ENCODE measurements at regions not wholly inside any gene's neighbourhood (a gene's known extent, or its start where the extent isn't known, plus 50 kb on each side); places are given as distances from the start of the nearest gene placed in this dataset.

GRCh38 chr9:70478963-70479641 is 64.6 kb upstream of the KLF9 start:
- peak; percentile 54 for ATAC-seq
- intact Hi-C loops (cut with DNase I) = no loop called here
- DNase-seq (ENCODE audit: low spot score) = no peak

- intact Hi-C loops (cut with DNase I) = loop anchor here (1.0 kb wide), 1 partner anchor 50 kb away; no protein-coding TSS in a partner anchor
- no peak for ATAC-seq
- DNase-seq (ENCODE audit: low spot score) = no peak
Measured at GRCh38 chr9:70477907-70478480, 63.5 kb upstream of the KLF9 start.

DNA sequence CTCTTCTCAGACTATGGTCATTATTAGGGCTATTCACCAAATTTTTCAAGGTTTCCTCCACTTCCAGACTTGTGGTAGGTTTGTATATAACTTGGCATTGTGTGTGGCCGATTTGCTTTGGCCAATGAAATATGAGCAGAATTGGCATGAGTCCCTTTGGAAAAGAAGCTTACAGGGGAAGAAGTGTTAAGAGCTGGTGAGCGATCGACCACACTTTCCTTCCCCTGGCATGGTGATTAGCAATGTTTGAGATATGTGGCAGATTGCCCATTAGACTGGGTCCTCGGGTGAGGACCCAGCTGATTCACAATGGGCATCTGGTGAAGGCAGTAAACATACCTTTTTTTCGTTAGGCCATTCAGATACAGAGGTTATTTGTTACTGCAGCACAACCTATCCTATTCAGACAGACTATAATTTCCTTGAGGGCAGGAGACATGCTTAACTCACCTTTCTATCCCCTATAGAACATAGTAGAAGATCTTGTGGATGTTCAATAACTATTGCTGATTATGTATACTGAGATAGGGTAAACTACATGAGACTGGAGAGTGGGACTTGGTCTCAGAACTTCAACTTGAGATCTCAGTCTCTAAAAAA is 62.8 kb upstream of the KLF9 start:
- no peak for DNase-seq (ENCODE audit: low spot score)
- no peak for ATAC-seq
- intact Hi-C loops (cut with DNase I) = loop anchor here (1.0 kb wide), 1 partner anchor 49 kb away; no protein-coding TSS in a partner anchor

DNA sequence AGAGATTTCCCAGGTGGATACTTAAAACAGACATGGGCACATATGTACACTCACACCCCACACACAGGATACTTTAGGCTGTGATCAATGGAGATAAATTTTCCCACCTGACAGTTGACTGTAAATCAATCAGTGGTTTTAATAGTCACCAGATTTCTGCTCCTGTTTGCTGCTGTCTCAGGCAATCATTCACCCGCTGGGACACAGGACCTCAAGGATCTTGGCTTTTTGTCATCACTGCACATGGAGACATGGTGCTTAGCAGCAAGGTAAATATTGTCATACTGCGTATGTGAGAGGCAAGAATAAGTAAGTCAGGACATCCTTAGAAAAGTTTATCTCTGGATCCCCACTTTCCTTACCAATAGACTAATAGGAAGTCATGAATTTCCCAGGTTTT is 60.8 kb upstream of the KLF9 start:
- DNase-seq (ENCODE audit: low spot score) = no peak
- intact Hi-C loops (cut with DNase I) = no loop called here
- no peak for ATAC-seq

DNA sequence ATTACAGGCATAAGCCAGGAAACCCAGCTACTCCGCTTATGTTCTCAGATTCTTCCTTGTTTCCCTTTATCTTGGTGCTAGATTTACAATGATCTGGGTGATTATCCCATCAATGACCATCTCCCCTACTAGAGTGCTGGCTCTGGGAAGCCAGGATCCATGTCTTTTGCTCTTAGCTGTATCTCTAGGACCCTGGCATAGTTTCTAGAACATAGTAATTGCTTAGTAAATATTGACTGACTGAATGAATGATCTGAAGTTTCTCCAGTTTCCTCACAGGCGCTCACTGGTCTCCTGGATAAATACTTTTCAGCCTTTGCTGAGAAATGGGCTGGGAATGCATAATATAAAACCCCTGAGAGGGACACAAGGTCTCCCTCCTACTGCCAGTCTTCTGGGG is 60.0 kb upstream of the KLF9 start:
- intact Hi-C loops (cut with DNase I) = no loop called here
- no peak for ATAC-seq
- DNase-seq (ENCODE audit: low spot score) = no peak

- ATAC-seq = no peak
- DNase-seq (ENCODE audit: low spot score) = no peak
- intact Hi-C loops (cut with DNase I) = no loop called here
Measured at GRCh38 chr9:70472268-70473249, 58.1 kb upstream of the KLF9 start.

GRCh38 chr9:70470050-70471015 is 55.9 kb upstream of the KLF9 start:
- intact Hi-C loops (cut with DNase I) = no loop called here
- no peak for DNase-seq (ENCODE audit: low spot score)
- peak; percentile 58 for ATAC-seq

DNA sequence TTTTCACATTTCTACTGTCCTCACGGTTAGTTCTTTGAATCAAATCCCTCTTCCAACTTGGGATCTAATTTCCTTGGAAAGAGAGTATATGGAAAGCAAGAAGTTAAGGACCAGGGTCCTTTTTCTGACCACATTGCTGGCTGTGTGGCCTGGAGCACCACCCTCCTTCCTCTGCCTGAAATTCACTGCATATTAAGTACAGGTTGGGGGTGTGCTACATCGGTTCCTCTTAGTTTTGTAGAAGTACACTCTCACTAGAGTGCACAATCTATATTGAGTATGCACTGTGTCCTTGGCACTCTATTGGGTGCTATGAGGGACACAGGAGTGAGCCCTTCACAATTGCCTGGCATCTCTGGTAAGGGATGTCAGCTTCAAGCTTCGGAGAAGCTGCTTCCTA is 53.8 kb upstream of the KLF9 start:
- no peak for DNase-seq (ENCODE audit: low spot score)
- no peak for ATAC-seq
- intact Hi-C loops (cut with DNase I) = no loop called here

- intact Hi-C loops (cut with DNase I) = no loop called here
- DNase-seq (ENCODE audit: low spot score) = no peak
- no peak for ATAC-seq
Measured at GRCh38 chr9:70466976-70467561, 52.6 kb upstream of the KLF9 start.

DNA sequence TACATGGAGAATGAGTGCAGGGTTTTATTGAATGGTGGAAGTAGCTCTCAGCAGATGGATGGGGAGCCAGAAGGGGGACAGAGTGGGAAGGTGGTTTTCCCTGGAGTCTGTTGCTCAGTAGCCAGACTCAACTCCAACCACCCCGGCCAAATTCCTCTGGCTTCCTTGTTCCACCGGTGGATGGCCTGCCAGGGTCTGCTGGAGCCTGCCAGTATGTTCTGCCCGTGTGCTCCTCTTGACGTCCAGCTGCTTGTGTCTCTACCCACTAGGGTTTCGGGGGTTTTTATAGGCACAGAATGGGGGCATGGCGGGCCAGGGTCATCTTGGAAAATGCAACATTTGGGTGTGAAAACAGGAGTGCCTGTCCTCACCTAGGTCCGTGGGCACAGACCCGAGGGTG is 51.4 kb upstream of the KLF9 start:
- intact Hi-C loops (cut with DNase I) = no loop called here

DNA sequence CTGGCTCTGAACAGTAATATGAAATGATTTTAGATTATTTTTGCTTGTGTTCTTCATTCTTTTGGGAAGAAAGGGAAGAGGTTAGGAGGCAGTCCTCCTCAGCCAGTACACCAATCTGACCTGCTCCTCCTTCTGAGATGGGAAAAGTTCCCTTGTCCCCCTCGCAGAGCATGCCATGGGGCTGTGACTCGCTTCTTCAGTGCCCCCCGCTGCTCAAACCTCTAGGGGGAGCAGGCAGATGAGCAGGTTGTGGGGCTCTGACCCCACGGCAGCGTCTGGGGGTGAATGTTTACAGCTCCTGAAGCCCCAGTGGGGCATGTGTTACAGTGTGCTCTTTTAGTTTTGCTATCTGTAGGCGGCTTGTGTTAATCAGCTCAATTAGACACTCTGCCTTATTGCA is 50.9 kb upstream of the KLF9 start:
- ATAC-seq (peak; percentile 23), DNase-seq (ENCODE audit: low spot score) (no peak)
- intact Hi-C loops (cut with DNase I) = no loop called here

More for the DNA sequence above, 51.4 kb upstream of the KLF9 start:
- ATAC-seq (no peak), DNase-seq (ENCODE audit: low spot score) (no peak)

Data from sciatic nerve (tissue), 2 donors.